Osteoblast (primary cell): ENCODE measurements at regions not wholly inside any gene's neighbourhood (a gene's known extent, or its start where the extent isn't known, plus 50 kb on each side); places are given as distances from the start of the nearest gene placed in this dataset.

Experiments
- DNase-seq: peaks from one replicate; pipeline ENCODE4 v3.0.0; 2011; ENCODE audit warnings: low spot score, mixed read lengths; ENCODE audit not compliant: insufficient read length; ENCODE audit errors: missing footprints
- H2AFZ ChIP-seq: 2 replicates; pipeline ENCODE4 v1.6.0; 2011; ENCODE audit warnings: mild to moderate bottlenecking, low read length
- H3K27ac ChIP-seq: 2 replicates; pipeline ENCODE4 v1.5.1; 2011; ENCODE audit warnings: mild to moderate bottlenecking, low read depth, low read length, moderate library complexity
- H3K27me3 ChIP-seq: 2 replicates; pipeline ENCODE4 v1.6.0; 2012; ENCODE audit warnings: mild to moderate bottlenecking, control low read depth, inconsistent platforms, low read length, moderate library complexity; ENCODE audit not compliant: insufficient read depth
- H3K36me3 ChIP-seq: 2 replicates; pipeline ENCODE4 v1.5.1; 2011; ENCODE audit warnings: mild to moderate bottlenecking, low read length, control low read depth, moderate library complexity; ENCODE audit not compliant: insufficient read depth
- H3K4me1 ChIP-seq: 2 replicates; pipeline ENCODE4 v1.5.1; 2011; ENCODE audit warnings: mild to moderate bottlenecking, low read length, control low read depth, moderate library complexity; ENCODE audit not compliant: insufficient read depth
- H3K4me2 ChIP-seq: 2 replicates; pipeline ENCODE4 v1.6.0; 2011; ENCODE audit warnings: mild to moderate bottlenecking, low read length; ENCODE audit not compliant: insufficient read depth
- H3K4me3 ChIP-seq: fragments of 200-600 bp; sonication (generic); 3 replicates; pipeline ENCODE4 v1.5.1; 2012; ENCODE audit warnings: mild to moderate bottlenecking, low read length, inconsistent platforms; ENCODE audit not compliant: insufficient read depth
- H3K79me2 ChIP-seq: 2 replicates; pipeline ENCODE4 v1.6.0; 2012; ENCODE audit warnings: mild to moderate bottlenecking, low read length, control low read depth, inconsistent platforms; ENCODE audit not compliant: insufficient read depth
- H3K9me3 ChIP-seq: 2 replicates; pipeline ENCODE4 v1.5.1; 2011; ENCODE audit warnings: low read depth, low read length, control low read depth
- H4K20me1 ChIP-seq: 2 replicates; pipeline ENCODE4 v1.6.0; 2012; ENCODE audit warnings: mild to moderate bottlenecking, low read length, control low read depth; ENCODE audit not compliant: insufficient read depth
- CTCF ChIP-seq: IDR thresholded peaks from 2 replicates; pipeline ENCODE4 v1.5.1; 2011; ENCODE audit warnings: mild to moderate bottlenecking, low read depth, low read length, moderate library complexity; ENCODE audit errors: extremely low read depth

- no peaks in the 10 kb centered on the region for H4K20me1 ChIP-seq
- no peaks in the 10 kb centered on the region for H3K79me2 ChIP-seq
- DNase-seq = no peak
- H2AFZ ChIP-seq = no peak overlapping the region
- H3K4me1 ChIP-seq = no peaks in the 10 kb centered on the region
- H3K27me3 ChIP-seq = no peaks in the 10 kb centered on the region
- no peaks in the 10 kb centered on the region for H3K9me3 ChIP-seq
- TF ChIP-seq CTCF = no peak
- H3K36me3 ChIP-seq = no peaks in the 10 kb centered on the region
- no peak overlapping the region for H3K27ac ChIP-seq
- H3K4me2 ChIP-seq = no peak overlapping the region
- no peak overlapping the region for H3K4me3 ChIP-seq
Observed at GRCh38 chr2:163518762-163519161, 217.0 kb downstream of the FIGN start.

- H3K4me1 ChIP-seq = no peaks in the 10 kb centered on the region
- no peaks in the 10 kb centered on the region for H3K27me3 ChIP-seq
- H3K36me3 ChIP-seq = no peaks in the 10 kb centered on the region
- no peak overlapping the region for H3K4me2 ChIP-seq
- no peak overlapping the region for H2AFZ ChIP-seq
- DNase-seq = no peak
- no peaks in the 10 kb centered on the region for H3K9me3 ChIP-seq
- no peak for TF ChIP-seq CTCF
- H4K20me1 ChIP-seq = no peaks in the 10 kb centered on the region
- H3K4me3 ChIP-seq = no peak overlapping the region
- no peaks in the 10 kb centered on the region for H3K79me2 ChIP-seq
- H3K27ac ChIP-seq = no peak overlapping the region
Observed at GRCh38 chr2:163515836-163516235, 220.0 kb downstream of the FIGN start.

- TF ChIP-seq CTCF = no peak
- Histone ChIP-seq H4K20me1 (no peaks in the 10 kb centered on the region), H3K4me3 (no peak overlapping the region)
Observed at GRCh38 chr2:163505281-163505680, 230.5 kb downstream of the FIGN start.

GRCh38 chr2:163493359-163494298, 242.2 kb downstream of the FIGN start:
- H3K4me2 ChIP-seq = no peak overlapping the region
- H3K9me3 ChIP-seq = no peaks in the 10 kb centered on the region
- H3K79me2 ChIP-seq = no peaks in the 10 kb centered on the region
- H3K36me3 ChIP-seq = no peaks in the 10 kb centered on the region
- no peak overlapping the region for H2AFZ ChIP-seq
- H3K27ac ChIP-seq = no peak overlapping the region
- no peaks in the 10 kb centered on the region for H3K4me1 ChIP-seq
- no peaks in the 10 kb centered on the region for H4K20me1 ChIP-seq
- H3K4me3 ChIP-seq = no peak overlapping the region
- H3K27me3 ChIP-seq = no peaks in the 10 kb centered on the region
- no peak for DNase-seq
- TF ChIP-seq CTCF = no peak

More at GRCh38 chr2:163505281-163505680, 230.5 kb downstream of the FIGN start:
- Histone ChIP-seq H3K27me3 (no peaks in the 10 kb centered on the region), H3K4me2 (no peak overlapping the region), H3K79me2 (no peaks in the 10 kb centered on the region), H3K4me1 (no peaks in the 10 kb centered on the region), H3K9me3 (no peaks in the 10 kb centered on the region), H3K36me3 (no peaks in the 10 kb centered on the region), H3K27ac (no peak overlapping the region), H2AFZ (no peak overlapping the region)
- no peak for DNase-seq
